Ishikawa (cell line): ENCODE measurements at regions not wholly inside any gene's neighbourhood (a gene's known extent, or its start where the extent isn't known, plus 50 kb on each side); places are given as distances from the start of the nearest gene placed in this dataset.

Experiments used
- CEBPB ChIP-seq: IDR thresholded peaks from 2 replicates; pipeline ENCODE4 v1.6.1; 2012
- CREB1 ChIP-seq: IDR thresholded peaks from 2 replicates; pipeline ENCODE4 v1.6.1; 2012; ENCODE audit warnings: low read depth
- EGR1 ChIP-seq: IDR thresholded peaks from 2 replicates; pipeline ENCODE4 v1.6.1; 2012
- EP300 ChIP-seq: IDR thresholded peaks from 2 replicates; pipeline ENCODE4 v1.6.1; 2012; ENCODE audit warnings: borderline replicate concordance
- FOXM1 ChIP-seq: IDR thresholded peaks from 2 replicates; pipeline ENCODE4 v1.6.1; 2012; ENCODE audit warnings: low read depth, borderline replicate concordance
- MAX ChIP-seq: IDR thresholded peaks from 2 replicates; pipeline ENCODE4 v1.6.1; 2012
- NFIC ChIP-seq: IDR thresholded peaks from 2 replicates; pipeline ENCODE4 v1.6.1; 2012
- RAD21 ChIP-seq: IDR thresholded peaks from 2 replicates; pipeline ENCODE4 v1.6.1; 2012; ENCODE audit warnings: low read depth
- REST ChIP-seq: IDR thresholded peaks from 2 replicates; pipeline ENCODE4 v1.6.1; 2012; ENCODE audit warnings: low read depth, mild to moderate bottlenecking
- TAF1 ChIP-seq: IDR thresholded peaks from 2 replicates; pipeline ENCODE4 v1.6.1; 2012; ENCODE audit warnings: low read depth, mild to moderate bottlenecking
- TCF12 ChIP-seq: IDR thresholded peaks from 2 replicates; pipeline ENCODE4 v1.6.1; 2012; ENCODE audit warnings: low read depth
- TEAD4 ChIP-seq: IDR thresholded peaks from 2 replicates; pipeline ENCODE4 v1.6.1; 2012
- USF1 ChIP-seq: IDR thresholded peaks from 2 replicates; pipeline ENCODE4 v1.6.1; 2012
- YY1 ChIP-seq: IDR thresholded peaks from 2 replicates; pipeline ENCODE4 v1.6.1; 2012; ENCODE audit warnings: low read depth
- ZBTB7A ChIP-seq: IDR thresholded peaks from 2 replicates; pipeline ENCODE4 v1.6.1; 2012; ENCODE audit warnings: low read depth

- TF ChIP-seq TAF1 (no peak), MAX (no peak), ZBTB7A (no peak), CEBPB (no peak), RAD21 (no peak), TCF12 (no peak), EGR1 (no peak), EP300 (no peak), CREB1 (no peak), NFIC (no peak), TEAD4 (no peak), USF1 (no peak), REST (no peak), YY1 (no peak), FOXM1 (no peak)
These were observed 407.6 kb upstream of the KCNH7 start for GRCh38 chr2:163246135-163246534.

GRCh38 chr2:163236553-163236952, 398.0 kb upstream of the KCNH7 start:
- no peak for TF ChIP-seq YY1
- TF ChIP-seq TAF1, result no peak
- no peak for TF ChIP-seq RAD21
- TF ChIP-seq USF1, result no peak

GRCh38 chr2:163231666-163232065, 393.1 kb upstream of the KCNH7 start:
- TF ChIP-seq CEBPB (no peak), ZBTB7A (no peak), YY1 (no peak), EGR1 (no peak), EP300 (no peak), FOXM1 (no peak), USF1 (no peak), REST (no peak), MAX (no peak), RAD21 (no peak), TEAD4 (no peak), NFIC (no peak), CREB1 (no peak)

GRCh38 chr2:163213661-163214081, 375.1 kb upstream of the KCNH7 start:
- TF ChIP-seq CEBPB (no peak), EP300 (no peak), FOXM1 (no peak), TCF12 (no peak), TEAD4 (no peak), USF1 (no peak), MAX (no peak), REST (no peak), TAF1 (no peak)
